K562 (cell line): ENCODE measurements at regions not wholly inside any gene's neighbourhood (a gene's known extent, or its start where the extent isn't known, plus 50 kb on each side); places are given as distances from the start of the nearest gene placed in this dataset.
A peak's percentile ranks its signal among the peaks of the same experiment; 100 is the strongest.

Experiments used
- ATAC-seq: fragments of 200-7000 bp; cut with Tn5 transposase; 3 replicates; pipeline ENCODE4 v1.9.1; 2020; ENCODE audit warnings: moderate library complexity
- BruUV-seq: library from RNA; stranded (reverse); fragments of 400-500 nt; replicated peaks from 2 replicates; lab custom pipeline; 2021; lab: Mats Ljungman, UMichigan
- CTCF ChIA-PET: fragments of 300-600 bp; formaldehyde crosslinking; extraction: SDS; loops from one replicate; lab custom pipeline; 2021; ENCODE audit warnings: low intra/inter-chr PET ratio; lab: Yijun Ruan, JAX
- POLR2A ChIA-PET: fragments of 300-600, 350-650 bp; sonication (Branson Sonifier 250); formaldehyde crosslinking; extraction: SDS; loops from one replicate; lab custom pipeline; 2021; ENCODE audit warnings: antibody characterized with exemption, inconsistent platforms; lab: Yijun Ruan, JAX
- DNase-seq, 4 experiments: peaks; one replicate each; pipeline versions ENCODE4 v3.0.0 to v3.0.0-alpha.2; 2011 to 2018; ENCODE audit warnings: low spot score in 3 of 4, mixed read lengths in 3 of 4; ENCODE audit errors: extremely low read depth in 1 of 4
- FAIRE-seq: peaks from 2 replicates; lab custom pipeline; 2011; peaks lifted over from hg19 to GRCh38; lab: Jason Lieb, UNC
- H2AFZ ChIP-seq: 2 replicates; pipeline ENCODE4 v1.6.0; 2011; ENCODE audit warnings: low read depth, low read length, control low read depth, inconsistent platforms
- H3K27ac ChIP-seq: fragments of 200-600 bp; 3 replicates; pipeline ENCODE4 v1.8.0; 2011; ENCODE audit warnings: low read depth, mild to moderate bottlenecking, control low read depth, inconsistent platforms, low read length, moderate library complexity, mixed read lengths; ENCODE audit errors: extremely low read depth
- H3K27me3 ChIP-seq, 2 experiments: fragments of 300-600 bp in 1 of 2; 2 replicates in 1 of 2; 3 replicates in 1 of 2; pipeline versions ENCODE4 v1.6.0 to v1.8.0; 2011; ENCODE audit warnings: inconsistent platforms in 2 of 2, low read length in 2 of 2, mild to moderate bottlenecking in 1 of 2, mixed read lengths in 1 of 2, moderate library complexity in 1 of 2; ENCODE audit not compliant: control insufficient read depth in 2 of 2, insufficient read depth in 2 of 2
- H3K36me3 ChIP-seq: fragments of 300-600 bp; 3 replicates; pipeline ENCODE4 v1.8.0; 2011; ENCODE audit warnings: mild to moderate bottlenecking, low read length, inconsistent platforms; ENCODE audit not compliant: control insufficient read depth, insufficient read depth
- H3K4me1 ChIP-seq, 2 experiments: fragments of 200-600 bp in 1 of 2; replicated peaks in 1 of 2; 2 replicates in 1 of 2; 3 replicates in 1 of 2; pipeline versions ENCODE4 v1.5.1 to v1.8.0; 2011; ENCODE audit warnings: inconsistent platforms in 2 of 2, low read length in 2 of 2, mild to moderate bottlenecking in 1 of 2, mixed read lengths in 1 of 2, moderate library complexity in 1 of 2; ENCODE audit not compliant: control insufficient read depth in 2 of 2, insufficient read depth in 2 of 2
- H3K4me2 ChIP-seq: 2 replicates; pipeline ENCODE4 v1.6.1; 2011; ENCODE audit warnings: low read length, control low read depth, inconsistent platforms, mixed read lengths; ENCODE audit not compliant: insufficient read depth
- H3K4me3 ChIP-seq: fragments of 200-600 bp; sonication (generic), shearing (Covaris generic); 2 replicates; pipeline ENCODE4 v1.5.1; 2016; ENCODE audit warnings: control low read depth, inconsistent platforms
- H3K79me2 ChIP-seq: fragments of 200-600 bp; 3 replicates; pipeline ENCODE4 v1.8.0; 2011; ENCODE audit warnings: low read length, inconsistent platforms; ENCODE audit not compliant: control insufficient read depth, insufficient read depth
- H3K9ac ChIP-seq, 2 experiments: 2 replicates each; pipeline versions ENCODE4 v1.6.0 to v1.6.1; 2011; ENCODE audit warnings: low read depth in 2 of 2, low read length in 2 of 2, control low read depth in 1 of 2, inconsistent platforms in 1 of 2, mild to moderate bottlenecking in 1 of 2, mixed read lengths in 1 of 2; ENCODE audit not compliant: insufficient read depth in 1 of 2
- H3K9me1 ChIP-seq: one replicate; pipeline ENCODE4 v1.6.0; 2011; ENCODE audit warnings: inconsistent platforms, mild to moderate bottlenecking, low read length, moderate library complexity; ENCODE audit not compliant: control insufficient read depth, insufficient read depth
- H3K9me3 ChIP-seq: replicated peaks from 2 replicates; pipeline ENCODE4 v1.5.1; 2011; ENCODE audit warnings: low read depth, low read length, inconsistent platforms; ENCODE audit not compliant: control insufficient read depth, insufficient read depth
- H4K20me1 ChIP-seq: replicated peaks from 2 replicates; pipeline ENCODE4 v1.6.1; 2011; ENCODE audit warnings: low read length, inconsistent platforms, mixed read lengths; ENCODE audit not compliant: control insufficient read depth, insufficient read depth
- CBFA2T2 ChIP-seq: fragments of 450-650 bp; conservative IDR thresholded peaks from 2 replicates; pipeline ENCODE4 v1.6.1; 2017; ENCODE audit warnings: mild to moderate bottlenecking
- E4F1 ChIP-seq: fragments of 250-450 bp; sonication (Bioruptor Pico); IDR thresholded peaks from 2 replicates; pipeline ENCODE4 v1.5.0; 2021; ENCODE audit warnings: mild to moderate bottlenecking, borderline replicate concordance
- HNRNPUL1 ChIP-seq: fragments of 200-400 bp; formaldehyde crosslinking; IDR thresholded peaks from 2 replicates; pipeline ENCODE4 v1.6.1; 2017; ENCODE audit warnings: low read length
- MYBL2 ChIP-seq, 2 experiments: fragments of 450-650 bp in 1 of 2; sonication (generic) in 1 of 2; formaldehyde crosslinking in 1 of 2; IDR thresholded peaks; 2 replicates each; pipeline versions ENCODE4 v1.6.1 to v1.8.1; 2017 to 2022; ENCODE audit warnings: borderline replicate concordance in 1 of 2, inconsistent platforms in 1 of 2, low read depth in 1 of 2, mild to moderate bottlenecking in 1 of 2, missing genetic modification reagents in 1 of 2, moderate library complexity in 1 of 2
- RBM25 ChIP-seq: fragments of 200-400 bp; formaldehyde crosslinking; IDR thresholded peaks from 2 replicates; pipeline ENCODE4 v1.6.1; 2018; ENCODE audit warnings: low read length, low read depth, moderate library complexity; ENCODE audit not compliant: severe bottlenecking
- SNIP1 ChIP-seq: fragments of 450-650 bp; IDR thresholded peaks from 2 replicates; pipeline ENCODE4 v1.7.1; 2017; ENCODE audit warnings: low read depth, mild to moderate bottlenecking
- ZBTB40 ChIP-seq, 2 experiments: fragments of 450-650 bp in 1 of 2; sonication (generic) in 1 of 2; formaldehyde crosslinking in 1 of 2; IDR thresholded peaks; 2 replicates each; pipeline versions ENCODE4 v1.7.1 to v1.9.0; 2016 to 2022; ENCODE audit warnings: inconsistent platforms in 1 of 2, mild to moderate bottlenecking in 1 of 2, missing genetic modification reagents in 1 of 2
- WGBS: fragments of 100-300 bp; shearing (Covaris generic); methylation state at CpG from one replicate; pipeline ENCODE4 v1.1.6; 2016; ENCODE audit warnings: low coverage, mixed read lengths; ENCODE audit not compliant: insufficient coverage; ENCODE audit errors: missing lambda C conversion rate; 5-methylcytosine and 5-hydroxymethylcytosine counted together
- in situ Hi-C: fragments of 300-500 bp; cut with MboI; formaldehyde crosslinking; loops from 4 replicates; pipeline ENCODE4 v1.15.0; 2018; ENCODE audit warnings: inconsistent platforms, mixed read lengths
- intact Hi-C: fragments of 100-400 bp; cut with micrococcal nuclease; formaldehyde crosslinking; loops from 2 replicates; pipeline ENCODE4 v1.14.2; 2022

- no peaks in the 10 kb centered on the region for H3K9me1 ChIP-seq
- H3K27ac ChIP-seq, result no peak overlapping the region
- H3K9ac ChIP-seq, result peak overlapping the region in 1 of 2 experiments; percentile 53; a peak in 2 of 4 replicates
- ATAC-seq, result no peak; the same call in 2 of the 3 replicates
- H3K4me2 ChIP-seq, result no peak overlapping the region
- no peak for FAIRE-seq
- no peaks in the 10 kb centered on the region for H3K79me2 ChIP-seq
- intact Hi-C loops (no loop called here), in situ Hi-C loops (no loop called here)
- 24% methylated on average over 16 of the region's 16 CpGs for WGBS
- no peak overlapping the region for H2AFZ ChIP-seq
- no peaks in the 10 kb centered on the region for H4K20me1 ChIP-seq
- H3K4me3 ChIP-seq, result no peak overlapping the region
- no peaks in the 10 kb centered on the region for H3K9me3 ChIP-seq
- H3K27me3 ChIP-seq, result no peaks in the 10 kb centered on the region; a peak in 2 of 5 replicates
- no TSS peak for BruUV-seq
- peaks cover 10 to 14% of the 10 kb centered on the region in 2 experiments for H3K4me1 ChIP-seq
- CTCF ChIA-PET, result no interaction called here
- no peak for DNase-seq
- H3K36me3 ChIP-seq, result no peaks in the 10 kb centered on the region
- POLR2A ChIA-PET, result interaction anchor here (0.6 to 1.3 kb wide), 6 partner anchors 9 to 801 kb away, joined by 3 to 4 read pairs (median 3); no protein-coding TSS in a partner anchor
- TF ChIP-seq MYBL2 (IDR thresholded peaks at IDR 0.05; ENCODE audit: low read depth), result no peak
- no peak for TF ChIP-seq MYBL2 (CRISPR knock-in tag; IDR thresholded peaks at IDR 0.05; ENCODE audit: borderline replicate concordance)
- no peak for TF ChIP-seq HNRNPUL1
- TF ChIP-seq RBM25, result peak; percentile 82
- no peak for TF ChIP-seq ZBTB40 (IDR thresholded peaks at IDR 0.05)
- no peak for TF ChIP-seq ZBTB40 (CRISPR knock-in tag; IDR thresholded peaks at IDR 0.05)
- no peak for TF ChIP-seq SNIP1
- no peak for TF ChIP-seq CBFA2T2
- TF ChIP-seq E4F1, result no peak
These were observed 149.3 kb upstream of the WNT4 start for GRCh38 chr1:22292011-22292788.
